WTC11 (cell line): ENCODE measurements at regions not wholly inside any gene's neighbourhood (a gene's known extent, or its start where the extent isn't known, plus 50 kb on each side); places are given as distances from the start of the nearest gene placed in this dataset.

Source experiments
- CREM ChIP-seq: sonication (generic); formaldehyde crosslinking; IDR thresholded peaks from 2 replicates; pipeline ENCODE4 v1.8.1; 2022; ENCODE audit warnings: mild to moderate bottlenecking, missing genetic modification reagents, moderate library complexity
- CTCF ChIP-seq: fragments of 200-600 bp; IDR thresholded peaks from 2 replicates; pipeline ENCODE4 v1.8.0; 2022; ENCODE audit warnings: antibody characterized with exemption
- ESRRA ChIP-seq: sonication (generic); formaldehyde crosslinking; IDR thresholded peaks from 2 replicates; pipeline ENCODE4 v1.8.1; 2022; ENCODE audit warnings: mild to moderate bottlenecking, missing genetic modification reagents, borderline replicate concordance
- FOXP1 ChIP-seq: sonication (generic); formaldehyde crosslinking; IDR thresholded peaks from 2 replicates; pipeline ENCODE4 v1.8.0; 2022; ENCODE audit warnings: missing genetic modification reagents, mild to moderate bottlenecking, moderate library complexity, borderline replicate concordance
- NFYB ChIP-seq: sonication (generic); formaldehyde crosslinking; conservative IDR thresholded peaks from 2 replicates; pipeline ENCODE4 v1.8.0; 2022; ENCODE audit warnings: low read depth, missing genetic modification reagents
- NR2C2 ChIP-seq: sonication (generic); formaldehyde crosslinking; IDR thresholded peaks from 2 replicates; pipeline ENCODE4 v1.8.0; 2022; ENCODE audit warnings: mild to moderate bottlenecking, missing genetic modification reagents
- TCF7 ChIP-seq: sonication (generic); formaldehyde crosslinking; IDR thresholded peaks from 2 replicates; pipeline ENCODE4 v1.8.0; 2022; ENCODE audit warnings: mild to moderate bottlenecking, low read depth, missing genetic modification reagents, moderate library complexity
- ZBTB43 ChIP-seq: sonication (generic); formaldehyde crosslinking; IDR thresholded peaks from 2 replicates; pipeline ENCODE4 v1.8.1; 2023; ENCODE audit warnings: mild to moderate bottlenecking, missing genetic modification reagents
- TF ChIP-seq, protein P1 (sequence below): sonication (generic); formaldehyde crosslinking; IDR thresholded peaks from 2 replicates; pipeline ENCODE4 v1.8.0; 2023; ENCODE audit warnings: mild to moderate bottlenecking, missing genetic modification reagents
- TF ChIP-seq, protein P2 (sequence below): sonication (generic); formaldehyde crosslinking; IDR thresholded peaks from 2 replicates; pipeline ENCODE4 v1.8.1; 2022; ENCODE audit warnings: mild to moderate bottlenecking, missing genetic modification reagents, moderate library complexity, borderline replicate concordance
- TF ChIP-seq, protein P3 (sequence below): sonication (generic); formaldehyde crosslinking; IDR thresholded peaks from 2 replicates; pipeline ENCODE4 v1.8.1; 2022; ENCODE audit warnings: low read depth, mild to moderate bottlenecking, moderate library complexity, missing genetic modification reagents, borderline replicate concordance
- TF ChIP-seq, protein P4 (sequence below): fragments of 250-450 bp; sonication (Bioruptor Pico); IDR thresholded peaks from 2 replicates; pipeline ENCODE4 v1.8.0; 2021; ENCODE audit warnings: mild to moderate bottlenecking
- TF ChIP-seq, protein P5 (sequence below): sonication (generic); formaldehyde crosslinking; IDR thresholded peaks from 2 replicates; pipeline ENCODE4 v1.8.1; 2023; ENCODE audit warnings: mild to moderate bottlenecking, missing genetic modification reagents, moderate library complexity
- TF ChIP-seq, protein P6 (sequence below): sonication (generic); formaldehyde crosslinking; IDR thresholded peaks from 2 replicates; pipeline ENCODE4 v1.8.0; 2022; ENCODE audit warnings: mild to moderate bottlenecking, missing genetic modification reagents

DNA sequence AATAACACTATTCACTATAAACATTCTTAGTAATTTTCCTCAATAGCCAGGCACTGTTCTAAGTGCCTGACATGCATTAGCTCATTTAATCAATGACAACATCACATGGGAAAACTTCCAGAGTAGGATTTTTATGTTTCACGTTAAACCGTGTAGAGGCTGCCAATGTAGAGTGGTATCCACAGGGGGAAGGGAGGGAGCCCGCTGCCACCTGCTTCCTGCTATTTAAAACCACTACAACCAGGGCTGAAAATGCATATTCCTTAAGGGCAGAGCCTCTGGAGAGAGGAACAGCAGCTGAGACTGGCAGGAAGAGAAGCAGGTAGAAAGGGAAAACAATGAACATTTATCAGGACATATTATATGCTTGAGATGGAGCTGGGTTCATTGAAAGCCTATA lies 684.3 kb upstream of the AUTS2 start:
- TF ChIP-seq CREM (CRISPR knock-in tag) (no peak), ZBTB43 (no peak), CTCF (no peak), FOXP1 (CRISPR knock-in tag) (no peak), ESRRA (no peak), NR2C2 (CRISPR knock-in tag) (no peak), TCF7 (CRISPR knock-in tag) (no peak), NFYB (CRISPR knock-in tag) (no peak)
- TF ChIP-seq, protein P1, sequence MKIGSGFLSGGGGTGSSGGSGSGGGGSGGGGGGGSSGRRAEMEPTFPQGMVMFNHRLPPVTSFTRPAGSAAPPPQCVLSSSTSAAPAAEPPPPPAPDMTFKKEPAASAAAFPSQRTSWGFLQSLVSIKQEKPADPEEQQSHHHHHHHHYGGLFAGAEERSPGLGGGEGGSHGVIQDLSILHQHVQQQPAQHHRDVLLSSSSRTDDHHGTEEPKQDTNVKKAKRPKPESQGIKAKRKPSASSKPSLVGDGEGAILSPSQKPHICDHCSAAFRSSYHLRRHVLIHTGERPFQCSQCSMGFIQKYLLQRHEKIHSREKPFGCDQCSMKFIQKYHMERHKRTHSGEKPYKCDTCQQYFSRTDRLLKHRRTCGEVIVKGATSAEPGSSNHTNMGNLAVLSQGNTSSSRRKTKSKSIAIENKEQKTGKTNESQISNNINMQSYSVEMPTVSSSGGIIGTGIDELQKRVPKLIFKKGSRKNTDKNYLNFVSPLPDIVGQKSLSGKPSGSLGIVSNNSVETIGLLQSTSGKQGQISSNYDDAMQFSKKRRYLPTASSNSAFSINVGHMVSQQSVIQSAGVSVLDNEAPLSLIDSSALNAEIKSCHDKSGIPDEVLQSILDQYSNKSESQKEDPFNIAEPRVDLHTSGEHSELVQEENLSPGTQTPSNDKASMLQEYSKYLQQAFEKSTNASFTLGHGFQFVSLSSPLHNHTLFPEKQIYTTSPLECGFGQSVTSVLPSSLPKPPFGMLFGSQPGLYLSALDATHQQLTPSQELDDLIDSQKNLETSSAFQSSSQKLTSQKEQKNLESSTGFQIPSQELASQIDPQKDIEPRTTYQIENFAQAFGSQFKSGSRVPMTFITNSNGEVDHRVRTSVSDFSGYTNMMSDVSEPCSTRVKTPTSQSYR (CRISPR knock-in tag), result no peak
- TF ChIP-seq, protein P2, sequence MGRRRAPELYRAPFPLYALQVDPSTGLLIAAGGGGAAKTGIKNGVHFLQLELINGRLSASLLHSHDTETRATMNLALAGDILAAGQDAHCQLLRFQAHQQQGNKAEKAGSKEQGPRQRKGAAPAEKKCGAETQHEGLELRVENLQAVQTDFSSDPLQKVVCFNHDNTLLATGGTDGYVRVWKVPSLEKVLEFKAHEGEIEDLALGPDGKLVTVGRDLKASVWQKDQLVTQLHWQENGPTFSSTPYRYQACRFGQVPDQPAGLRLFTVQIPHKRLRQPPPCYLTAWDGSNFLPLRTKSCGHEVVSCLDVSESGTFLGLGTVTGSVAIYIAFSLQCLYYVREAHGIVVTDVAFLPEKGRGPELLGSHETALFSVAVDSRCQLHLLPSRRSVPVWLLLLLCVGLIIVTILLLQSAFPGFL (CRISPR knock-in tag), result no peak
- TF ChIP-seq, protein P3, sequence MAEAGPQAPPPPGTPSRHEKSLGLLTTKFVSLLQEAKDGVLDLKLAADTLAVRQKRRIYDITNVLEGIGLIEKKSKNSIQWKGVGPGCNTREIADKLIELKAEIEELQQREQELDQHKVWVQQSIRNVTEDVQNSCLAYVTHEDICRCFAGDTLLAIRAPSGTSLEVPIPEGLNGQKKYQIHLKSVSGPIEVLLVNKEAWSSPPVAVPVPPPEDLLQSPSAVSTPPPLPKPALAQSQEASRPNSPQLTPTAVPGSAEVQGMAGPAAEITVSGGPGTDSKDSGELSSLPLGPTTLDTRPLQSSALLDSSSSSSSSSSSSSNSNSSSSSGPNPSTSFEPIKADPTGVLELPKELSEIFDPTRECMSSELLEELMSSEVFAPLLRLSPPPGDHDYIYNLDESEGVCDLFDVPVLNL (CRISPR knock-in tag), result no peak
- TF ChIP-seq, protein P4, sequence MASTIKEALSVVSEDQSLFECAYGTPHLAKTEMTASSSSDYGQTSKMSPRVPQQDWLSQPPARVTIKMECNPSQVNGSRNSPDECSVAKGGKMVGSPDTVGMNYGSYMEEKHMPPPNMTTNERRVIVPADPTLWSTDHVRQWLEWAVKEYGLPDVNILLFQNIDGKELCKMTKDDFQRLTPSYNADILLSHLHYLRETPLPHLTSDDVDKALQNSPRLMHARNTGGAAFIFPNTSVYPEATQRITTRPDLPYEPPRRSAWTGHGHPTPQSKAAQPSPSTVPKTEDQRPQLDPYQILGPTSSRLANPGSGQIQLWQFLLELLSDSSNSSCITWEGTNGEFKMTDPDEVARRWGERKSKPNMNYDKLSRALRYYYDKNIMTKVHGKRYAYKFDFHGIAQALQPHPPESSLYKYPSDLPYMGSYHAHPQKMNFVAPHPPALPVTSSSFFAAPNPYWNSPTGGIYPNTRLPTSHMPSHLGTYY (CRISPR knock-in tag), result no peak
- TF ChIP-seq, protein P5, sequence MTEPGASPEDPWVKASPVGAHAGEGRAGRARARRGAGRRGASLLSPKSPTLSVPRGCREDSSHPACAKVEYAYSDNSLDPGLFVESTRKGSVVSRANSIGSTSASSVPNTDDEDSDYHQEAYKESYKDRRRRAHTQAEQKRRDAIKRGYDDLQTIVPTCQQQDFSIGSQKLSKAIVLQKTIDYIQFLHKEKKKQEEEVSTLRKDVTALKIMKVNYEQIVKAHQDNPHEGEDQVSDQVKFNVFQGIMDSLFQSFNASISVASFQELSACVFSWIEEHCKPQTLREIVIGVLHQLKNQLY (CRISPR knock-in tag), result no peak
- TF ChIP-seq, protein P6, sequence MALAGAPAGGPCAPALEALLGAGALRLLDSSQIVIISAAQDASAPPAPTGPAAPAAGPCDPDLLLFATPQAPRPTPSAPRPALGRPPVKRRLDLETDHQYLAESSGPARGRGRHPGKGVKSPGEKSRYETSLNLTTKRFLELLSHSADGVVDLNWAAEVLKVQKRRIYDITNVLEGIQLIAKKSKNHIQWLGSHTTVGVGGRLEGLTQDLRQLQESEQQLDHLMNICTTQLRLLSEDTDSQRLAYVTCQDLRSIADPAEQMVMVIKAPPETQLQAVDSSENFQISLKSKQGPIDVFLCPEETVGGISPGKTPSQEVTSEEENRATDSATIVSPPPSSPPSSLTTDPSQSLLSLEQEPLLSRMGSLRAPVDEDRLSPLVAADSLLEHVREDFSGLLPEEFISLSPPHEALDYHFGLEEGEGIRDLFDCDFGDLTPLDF (CRISPR knock-in tag), result no peak
